T-cell (primary cell): ENCODE measurements at regions not wholly inside any gene's neighbourhood (a gene's known extent, or its start where the extent isn't known, plus 50 kb on each side); places are given as distances from the start of the nearest gene placed in this dataset.

Experiments
- ATAC-seq, 4 experiments: fragments of 200-7000 bp in 3 of 4; fragments of 150-1000 bp in 1 of 4; cut with Tn5 transposase; replicated peaks in 1 of 4; 1 replicate in 3 of 4; 2 replicates in 1 of 4; pipeline ENCODE4 v1.10.0; 2021; ENCODE audit warnings: moderate library complexity in 3 of 4, mild to moderate bottlenecking in 2 of 4, moderate number of reproducible peaks in 1 of 4
- CTCF ChIA-PET, 2 donors: fragments of 300-600 bp; sonication (Branson Sonifier 250); formaldehyde crosslinking; loops; one replicate each; lab custom pipeline; 2022; ENCODE audit warnings: antibody characterized with exemption in 2 of 2; lab: Charles Lee
- POLR2A ChIA-PET, 2 donors: fragments of 300-600 bp; sonication (Branson Sonifier 250); formaldehyde crosslinking; loops; one replicate each; lab custom pipeline; 2022; ENCODE audit warnings: antibody characterized with exemption in 2 of 2; lab: Charles Lee
- DNase-seq, 35 experiments: peaks; one replicate each; pipeline versions ENCODE4 v3.0.0 to v3.0.0-alpha.2; 2013 to 2023
- H3K27ac ChIP-seq: one replicate; pipeline ENCODE4 v1.5.1; 2013; ENCODE audit warnings: low read length
- H3K27me3 ChIP-seq, 2 experiments: replicated peaks in 1 of 2; 1 replicate in 1 of 2; 2 replicates in 1 of 2; pipeline versions ENCODE4 v1.6.1 to v1.7.0; 2013; ENCODE audit warnings: low read length in 1 of 2, mixed read lengths in 1 of 2; ENCODE audit not compliant: control insufficient read depth in 2 of 2, insufficient read depth in 2 of 2; ENCODE audit errors: extremely low read depth in 1 of 2
- H3K36me3 ChIP-seq, 2 donors: 1 replicate in 1 of 2; 2 replicates in 1 of 2; pipeline versions ENCODE4 v1.6.1 to v1.7.0; 2013; ENCODE audit warnings: low read length in 1 of 2; ENCODE audit not compliant: control insufficient read depth in 2 of 2, insufficient read depth in 1 of 2; ENCODE audit errors: extremely low read depth in 1 of 2
- H3K4me1 ChIP-seq, 2 experiments: 1 replicate in 1 of 2; 2 replicates in 1 of 2; pipeline versions ENCODE4 v1.6.1 to v1.7.0; 2013; ENCODE audit warnings: low read length in 2 of 2, mixed read lengths in 1 of 2; ENCODE audit not compliant: insufficient read depth in 2 of 2, control insufficient read depth in 1 of 2; ENCODE audit errors: extremely low read depth in 1 of 2
- H3K4me3 ChIP-seq, 2 donors: 1 replicate in 1 of 2; 2 replicates in 1 of 2; pipeline versions ENCODE4 v1.5.1 to v1.7.0; 2013; ENCODE audit warnings: mild to moderate bottlenecking in 2 of 2, low read length in 1 of 2, moderate library complexity in 1 of 2; ENCODE audit not compliant: control insufficient read depth in 1 of 2; ENCODE audit errors: extremely low read depth in 1 of 2
- H3K9me3 ChIP-seq: 2 replicates; pipeline ENCODE4 v1.7.0; 2013
- H3K27ac Mint-ChIP-seq, 2 donors: one replicate each; pipeline ENCODE4 v1.8.0; 2020 to 2021; ENCODE audit warnings: mild to moderate bottlenecking in 2 of 2, mixed read lengths in 2 of 2
- H3K27me3 Mint-ChIP-seq, 2 donors: one replicate each; pipeline ENCODE4 v1.8.0; 2021 to 2022; ENCODE audit warnings: mixed read lengths in 2 of 2
- H3K36me3 Mint-ChIP-seq: one replicate; pipeline ENCODE4 v1.8.0; 2021; ENCODE audit warnings: mixed read lengths
- H3K4me1 Mint-ChIP-seq, 3 donors: one replicate each; pipeline ENCODE4 v1.8.0; 2020 to 2022; ENCODE audit warnings: mixed read lengths in 3 of 3, mild to moderate bottlenecking in 1 of 3
- H3K4me3 Mint-ChIP-seq, 3 donors: one replicate each; pipeline ENCODE4 v1.8.0; 2020 to 2022; ENCODE audit warnings: mild to moderate bottlenecking in 3 of 3, mixed read lengths in 3 of 3, moderate library complexity in 3 of 3
- H3K9me3 Mint-ChIP-seq, 3 donors: one replicate each; pipeline ENCODE4 v1.8.0; 2020 to 2022; ENCODE audit warnings: mixed read lengths in 3 of 3
- WGBS: methylation state at CpG from one replicate; pipeline ENCODE4 v1.1.5; 2013; ENCODE audit warnings: missing lambda C conversion rate; ENCODE audit not compliant: insufficient coverage; 5-methylcytosine and 5-hydroxymethylcytosine counted together

- ATAC-seq, result no peak
- CTCF ChIA-PET, result no interaction called here
These were observed 1566.5 kb upstream of the PCDH7 start for GRCh38 chr4:29153642-29154041.

GRCh38 chr4:29175291-29175690 lies 1544.9 kb upstream of the PCDH7 start:
- H3K9me3 Mint-ChIP-seq, result peaks cover 9 to 26% (median 11%) of the 10 kb centered on the region in 3 donors
- ATAC-seq (no peak), DNase-seq (no peak)
- no peaks in the 10 kb centered on the region for H3K27me3 Mint-ChIP-seq
- CTCF ChIA-PET, result no interaction called here
- H3K4me1 Mint-ChIP-seq, result no peaks in the 10 kb centered on the region
- Histone ChIP-seq H3K4me3 (no peak overlapping the region), H3K27ac (no peak overlapping the region), H3K36me3 (no peaks in the 10 kb centered on the region), H3K4me1 (no peaks in the 10 kb centered on the region), H3K9me3 (no peaks in the 10 kb centered on the region), H3K27me3 (no peaks in the 10 kb centered on the region)
- no CpG with 5 or more reads among the region's 1 CpG for WGBS
- H3K36me3 Mint-ChIP-seq, result no peaks in the 10 kb centered on the region
- POLR2A ChIA-PET, result no interaction called here
- H3K4me3 Mint-ChIP-seq, result no peak overlapping the region
- H3K27ac Mint-ChIP-seq, result no peak overlapping the region

More at GRCh38 chr4:29153642-29154041, 1566.5 kb upstream of the PCDH7 start:
- no peak overlapping the region for H3K27ac Mint-ChIP-seq
- peaks cover 5 to 33% (median 14%) of the 10 kb centered on the region in 3 donors for H3K9me3 Mint-ChIP-seq
- H3K4me3 Mint-ChIP-seq, result no peak overlapping the region
- H3K36me3 Mint-ChIP-seq, result no peaks in the 10 kb centered on the region
- WGBS, result no CpG with 5 or more reads among the region's 3 CpGs
- Histone ChIP-seq H3K9me3 (no peaks in the 10 kb centered on the region), H3K27ac (no peak overlapping the region), H3K36me3 (no peaks in the 10 kb centered on the region), H3K4me3 (no peak overlapping the region), H3K4me1 (no peaks in the 10 kb centered on the region), H3K27me3 (no peaks in the 10 kb centered on the region)
- no peaks in the 10 kb centered on the region for H3K4me1 Mint-ChIP-seq
- no peaks in the 10 kb centered on the region for H3K27me3 Mint-ChIP-seq
- POLR2A ChIA-PET, result no interaction called here
- no peak for DNase-seq

- Histone ChIP-seq H3K4me3 (no peak overlapping the region), H3K27me3 (no peaks in the 10 kb centered on the region), H3K27ac (no peak overlapping the region), H3K36me3 (no peaks in the 10 kb centered on the region), H3K9me3 (no peaks in the 10 kb centered on the region), H3K4me1 (no peaks in the 10 kb centered on the region)
- Mint-ChIP-seq H3K27ac (no peak overlapping the region), H3K36me3 (no peaks in the 10 kb centered on the region), H3K4me3 (no peak overlapping the region), H3K9me3 (peaks cover 3 to 16% (median 9%) of the 10 kb centered on the region in 3 donors), H3K27me3 (no peaks in the 10 kb centered on the region), H3K4me1 (no peaks in the 10 kb centered on the region)
- DNase-seq (no peak), ATAC-seq (no peak)
- POLR2A ChIA-PET, result no interaction called here
- WGBS, result no CpG with 5 or more reads among the region's 2 CpGs
- CTCF ChIA-PET, result no interaction called here
These were observed 1521.1 kb upstream of the PCDH7 start for GRCh38 chr4:29199025-29199424.

GRCh38 chr4:29199485-29199884 lies 1520.7 kb upstream of the PCDH7 start:
- Histone ChIP-seq H3K36me3 (no peaks in the 10 kb centered on the region), H3K27ac (no peak overlapping the region), H3K4me3 (no peak overlapping the region), H3K27me3 (no peaks in the 10 kb centered on the region), H3K9me3 (no peaks in the 10 kb centered on the region), H3K4me1 (no peaks in the 10 kb centered on the region)
- CTCF ChIA-PET, result no interaction called here
- no peaks in the 10 kb centered on the region for H3K4me1 Mint-ChIP-seq
- WGBS, result no CpG with 5 or more reads among the region's 4 CpGs
- H3K27ac Mint-ChIP-seq, result no peak overlapping the region
- H3K4me3 Mint-ChIP-seq, result no peak overlapping the region
- H3K36me3 Mint-ChIP-seq, result no peaks in the 10 kb centered on the region
- POLR2A ChIA-PET, result no interaction called here
- peaks cover 3 to 16% (median 9%) of the 10 kb centered on the region in 3 donors for H3K9me3 Mint-ChIP-seq
- ATAC-seq (no peak), DNase-seq (no peak)
- no peaks in the 10 kb centered on the region for H3K27me3 Mint-ChIP-seq

GRCh38 chr4:29213020-29213419 lies 1507.1 kb upstream of the PCDH7 start:
- Histone ChIP-seq H3K4me1 (no peaks in the 10 kb centered on the region), H3K36me3 (no peaks in the 10 kb centered on the region), H3K4me3 (no peak overlapping the region), H3K27ac (no peak overlapping the region), H3K9me3 (no peaks in the 10 kb centered on the region), H3K27me3 (no peaks in the 10 kb centered on the region)
- DNase-seq, result no peak
- no peaks in the 10 kb centered on the region for H3K4me1 Mint-ChIP-seq
- no peak overlapping the region for H3K27ac Mint-ChIP-seq
- ChIA-PET CTCF (no interaction called here), POLR2A (no interaction called here)
- no CpG with 5 or more reads among the region's 1 CpG for WGBS
- no peak for ATAC-seq
- H3K9me3 Mint-ChIP-seq, result peaks cover 7 to 15% (median 10%) of the 10 kb centered on the region in 3 donors
- H3K4me3 Mint-ChIP-seq, result no peak overlapping the region
- no peaks in the 10 kb centered on the region for H3K27me3 Mint-ChIP-seq
- H3K36me3 Mint-ChIP-seq, result no peaks in the 10 kb centered on the region

GRCh38 chr4:29220761-29221160 lies 1499.4 kb upstream of the PCDH7 start:
- ATAC-seq, result no peak
- DNase-seq, result no peak
- Mint-ChIP-seq H3K4me1 (no peaks in the 10 kb centered on the region), H3K36me3 (no peaks in the 10 kb centered on the region), H3K27me3 (no peaks in the 10 kb centered on the region), H3K9me3 (peaks cover 0 to 12% (median 8%) of the 10 kb centered on the region in 3 donors), H3K27ac (no peak overlapping the region), H3K4me3 (no peak overlapping the region)
- H3K4me1 ChIP-seq, result no peaks in the 10 kb centered on the region
- CTCF ChIA-PET, result no interaction called here
- no peaks in the 10 kb centered on the region for H3K36me3 ChIP-seq
- no peaks in the 10 kb centered on the region for H3K9me3 ChIP-seq
- POLR2A ChIA-PET, result no interaction called here
- no peak overlapping the region for H3K27ac ChIP-seq
- whole genome bisulfite sequencing, result no CpG with 5 or more reads among the region's 1 CpG
- H3K4me3 ChIP-seq, result no peak overlapping the region
- H3K27me3 ChIP-seq, result no peaks in the 10 kb centered on the region

- Mint-ChIP-seq H3K27me3 (no peaks in the 10 kb centered on the region), H3K4me3 (no peak overlapping the region), H3K27ac (no peak overlapping the region), H3K36me3 (no peaks in the 10 kb centered on the region), H3K4me1 (no peaks in the 10 kb centered on the region), H3K9me3 (peaks cover 0 to 14% (median 8%) of the 10 kb centered on the region in 3 donors)
- Histone ChIP-seq H3K27me3 (no peaks in the 10 kb centered on the region), H3K4me1 (no peaks in the 10 kb centered on the region), H3K4me3 (no peak overlapping the region), H3K9me3 (no peaks in the 10 kb centered on the region), H3K27ac (no peak overlapping the region), H3K36me3 (no peaks in the 10 kb centered on the region)
- DNase-seq (no peak), ATAC-seq (no peak)
- CTCF ChIA-PET, result no interaction called here
- POLR2A ChIA-PET, result no interaction called here
- WGBS, result no CpG with 5 or more reads among the region's 2 CpGs
These were observed 1495.3 kb upstream of the PCDH7 start for GRCh38 chr4:29224911-29225310.
